ENCODE measurements at regions not wholly inside any gene's neighbourhood (a gene's known extent, or its start where the extent isn't known, plus 50 kb on each side); places are given as distances from the start of the nearest gene placed in this dataset.

DNA sequence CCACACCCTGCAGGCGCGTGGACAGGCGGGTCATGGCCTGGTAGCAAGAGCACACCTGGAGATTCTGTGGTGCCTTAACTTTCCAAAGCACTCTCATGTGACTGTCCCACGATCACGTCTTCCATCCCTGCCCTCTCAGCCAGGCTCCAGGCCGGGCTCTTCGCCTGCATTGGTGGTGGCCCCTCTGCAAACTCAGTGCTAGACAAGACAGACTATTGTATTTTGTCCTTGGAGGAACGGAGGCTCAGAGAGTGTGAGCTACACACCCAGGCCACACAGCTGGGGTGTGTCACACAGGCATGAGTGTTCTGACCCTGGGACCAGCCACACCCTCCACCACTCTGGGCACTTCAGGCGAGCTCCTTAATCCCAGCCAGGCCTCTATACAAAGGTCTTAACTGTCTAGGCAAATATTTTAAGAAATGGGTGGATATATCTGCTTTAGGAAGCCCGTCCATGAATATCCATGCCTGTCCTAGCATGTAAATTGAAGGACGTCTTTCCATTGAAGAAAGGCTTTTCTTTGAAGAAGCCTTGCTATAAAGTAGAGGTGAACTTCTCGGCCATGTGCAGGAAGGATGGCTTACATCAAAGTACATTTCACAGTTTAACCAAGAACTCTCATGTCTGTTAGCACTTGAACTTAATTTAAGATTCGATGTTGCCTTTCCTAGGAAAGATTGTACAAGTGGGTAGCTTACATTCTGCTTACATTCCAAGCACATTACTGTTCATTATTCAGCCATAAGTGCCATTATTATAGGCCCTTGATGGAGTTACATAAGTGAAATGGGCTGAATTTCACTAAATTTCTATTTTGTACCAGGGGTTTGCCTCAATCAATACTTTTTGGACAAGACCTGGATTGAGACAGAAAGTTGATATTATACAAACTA is 263.9 kb downstream of the DLL1 start (continued):
- no peak for TF ChIP-seq ASH2L (IDR thresholded peaks at IDR 0.05; ENCODE audit: low read length)
- TF ChIP-seq EZH2 (IDR thresholded peaks at IDR 0.05; ENCODE audit: low read depth, low read length, severe bottlenecking), result no peak
- no peak for TF ChIP-seq HDAC2 (IDR thresholded peaks at IDR 0.05; ENCODE audit: borderline replicate concordance in 1 of 2, low read depth in 2 of 2, low read length in 2 of 2)

Data from H1 (cell line).